ENCODE measurements at regions not wholly inside any gene's neighbourhood (a gene's known extent, or its start where the extent isn't known, plus 50 kb on each side); places are given as distances from the start of the nearest gene placed in this dataset.

- TF ChIP-seq CTCF (conservative IDR thresholded peaks at IDR 0.05; ENCODE audit: low read length), result no peak
- no peak for TF ChIP-seq EZH2phosphoT487 (IDR thresholded peaks at IDR 0.05; ENCODE audit: borderline replicate concordance, low read depth, low read length)
These were observed 186.7 kb upstream of the PDE3A start for GRCh38 chr12:20181416-20182180.
